Activated CD4-positive, alpha-beta T cell treated with anti-CD3 and anti-CD28 coated beads, Interleukin-2, amount 50 U/mL, for 48 hours (primary cell): ENCODE measurements at regions not wholly inside any gene's neighbourhood (a gene's known extent, or its start where the extent isn't known, plus 50 kb on each side); places are given as distances from the start of the nearest gene placed in this dataset.

ENCODE experiments used
- DNase-seq, 2 experiments: peaks; one replicate each; pipeline ENCODE4 v3.0.0-alpha.2; 2020

- no peak for DNase-seq
These were observed 239.9 kb upstream of the SLC10A2 start for GRCh38 chr13:103306163-103306562.

GRCh38 chr13:103303078-103303651 lies 236.9 kb upstream of the SLC10A2 start:
- DNase-seq = no peak

DNA sequence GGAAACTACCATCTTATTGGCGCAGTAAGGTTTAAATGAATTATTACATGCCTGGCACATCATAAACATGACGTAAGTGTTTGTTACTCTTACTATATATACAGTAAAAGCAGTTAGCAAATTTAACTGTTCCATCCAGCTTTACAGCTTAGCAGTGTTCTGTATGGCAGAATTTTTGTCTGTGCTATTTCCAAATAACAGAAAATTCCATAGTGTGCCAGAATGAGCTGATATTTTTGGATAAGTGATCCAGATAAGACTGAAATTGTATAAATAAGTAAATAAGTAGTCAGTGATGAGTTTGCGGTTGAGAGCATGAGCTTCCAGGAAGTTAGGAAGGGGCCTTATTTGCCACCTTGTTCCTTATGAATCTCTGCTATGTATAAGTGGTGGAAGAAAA lies 236.5 kb upstream of the SLC10A2 start:
- DNase-seq = no peak

- no peak for DNase-seq
These were observed 232.9 kb upstream of the SLC10A2 start for GRCh38 chr13:103299079-103299478.

- DNase-seq = no peak
These were observed 230.9 kb upstream of the SLC10A2 start for GRCh38 chr13:103297083-103297482.

- DNase-seq = no peak
These were observed 225.8 kb upstream of the SLC10A2 start for GRCh38 chr13:103291798-103292572.

GRCh38 chr13:103291226-103291625 lies 225.0 kb upstream of the SLC10A2 start:
- DNase-seq = no peak

- DNase-seq = no peak
These were observed 223.5 kb upstream of the SLC10A2 start for GRCh38 chr13:103289681-103290080.

DNA sequence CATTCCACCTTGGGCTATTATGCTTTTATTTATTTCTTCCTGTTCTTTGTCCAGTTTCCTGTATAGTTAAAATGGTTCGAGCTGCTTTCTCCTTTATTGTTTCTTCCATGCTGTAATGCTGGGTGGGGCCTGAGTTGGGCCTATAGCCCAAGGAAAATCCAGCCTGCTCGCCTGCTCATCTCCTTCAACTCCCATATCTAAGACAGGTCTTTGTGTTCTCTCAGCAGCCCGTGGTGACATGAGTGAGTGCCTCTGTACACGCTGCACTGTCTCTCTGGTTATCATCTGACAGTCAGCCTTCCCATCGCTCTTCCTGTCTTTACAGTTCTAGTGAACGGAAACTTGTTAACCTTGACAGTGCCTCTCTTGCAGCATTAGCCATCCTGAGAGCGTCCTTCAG lies 221.9 kb upstream of the SLC10A2 start:
- DNase-seq = no peak

- DNase-seq = no peak
These were observed 221.4 kb upstream of the SLC10A2 start for GRCh38 chr13:103287659-103288058.

- DNase-seq = no peak
These were observed 218.2 kb upstream of the SLC10A2 start for GRCh38 chr13:103284466-103284865.

GRCh38 chr13:103283451-103283820 lies 217.2 kb upstream of the SLC10A2 start:
- DNase-seq = no peak

GRCh38 chr13:103282571-103283450 lies 216.6 kb upstream of the SLC10A2 start:
- DNase-seq = no peak

DNA sequence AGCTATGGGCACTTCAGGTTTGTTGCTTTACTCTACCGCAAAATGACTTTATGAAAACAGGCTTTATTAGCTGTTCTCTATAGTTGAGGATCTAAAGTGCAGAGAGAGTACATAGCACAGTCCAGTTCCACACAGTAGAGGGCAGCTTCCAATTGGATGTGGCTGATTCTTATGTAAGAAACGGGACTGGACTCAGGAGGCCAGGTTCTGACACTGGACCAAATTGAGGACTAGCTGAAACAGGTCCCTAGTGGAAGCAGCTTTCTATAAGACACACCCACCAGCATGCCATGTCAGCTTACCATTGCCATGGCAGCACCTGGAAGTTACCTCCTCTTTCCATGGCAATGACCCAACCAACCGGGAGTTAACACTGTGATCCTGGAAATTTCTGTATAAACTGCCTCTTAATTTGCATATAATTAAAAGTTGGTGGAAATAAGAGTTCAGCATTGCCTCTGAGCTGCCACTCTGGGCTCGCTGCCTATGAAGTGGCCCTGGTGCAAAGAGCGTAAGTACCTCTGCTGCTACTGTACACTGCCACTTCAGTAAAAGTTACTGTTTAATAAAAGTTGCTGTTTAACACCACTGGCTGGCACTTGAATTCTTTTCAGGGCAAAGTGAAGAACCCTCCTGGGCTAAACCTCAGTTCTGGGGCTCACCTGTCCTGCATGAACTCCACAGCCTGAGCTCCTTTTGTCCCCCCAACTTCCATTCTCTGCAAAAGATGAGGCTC lies 211.9 kb upstream of the SLC10A2 start:
- no peak for DNase-seq

DNA sequence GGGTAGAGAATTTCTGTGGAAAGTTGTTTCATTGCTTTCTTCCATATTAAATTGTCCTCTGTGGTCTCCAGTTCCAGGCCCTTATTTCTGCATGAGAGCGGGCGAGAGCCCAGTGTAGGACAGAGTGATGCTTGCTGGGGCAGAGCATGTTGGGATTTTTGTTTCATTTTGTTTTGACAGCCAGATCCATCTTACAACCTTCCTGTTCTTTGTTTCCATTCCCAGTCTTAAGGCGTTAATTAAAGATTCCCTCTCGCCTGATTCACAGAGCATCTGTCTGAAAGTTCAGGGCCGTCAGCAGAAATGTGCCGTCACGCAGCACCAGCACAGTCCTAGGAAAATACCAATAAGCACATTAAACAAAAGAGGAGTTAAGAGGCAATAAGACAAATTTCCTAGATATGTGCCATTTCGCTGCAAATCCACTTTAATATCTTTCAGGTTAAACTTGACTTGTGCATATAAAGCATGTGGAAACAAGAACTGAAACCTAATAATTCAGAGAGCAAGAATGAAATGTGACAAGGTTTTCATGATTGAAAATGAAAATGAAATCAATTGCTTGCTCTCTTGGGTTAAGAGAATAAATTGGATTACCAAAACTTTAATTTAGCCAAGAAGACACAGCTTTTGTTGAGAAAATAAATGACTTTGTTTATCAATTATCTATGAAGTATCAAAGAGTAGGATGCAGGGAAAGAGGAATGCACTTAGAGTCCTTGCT lies 210.7 kb upstream of the SLC10A2 start:
- no peak for DNase-seq

DNA sequence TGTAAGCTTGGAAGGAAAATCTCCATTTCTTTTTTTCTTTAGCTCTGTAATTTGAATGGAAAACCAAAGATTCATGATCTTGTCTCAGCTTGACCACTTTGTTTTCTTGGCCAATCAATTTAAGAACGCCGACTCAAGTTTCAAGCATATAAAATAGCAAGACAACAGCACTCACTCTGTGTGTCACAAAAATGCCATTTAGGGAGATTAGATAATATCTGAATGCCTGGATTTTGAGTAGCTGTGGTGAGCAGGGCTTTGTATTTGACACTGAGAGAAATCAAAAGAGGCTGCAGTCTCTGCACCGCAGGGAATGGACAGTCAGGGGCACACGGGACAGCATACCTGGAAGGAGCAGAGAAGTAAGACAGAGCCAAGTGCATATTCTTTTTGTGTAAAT lies 209.5 kb upstream of the SLC10A2 start:
- DNase-seq = no peak

GRCh38 chr13:103275081-103275480 lies 208.9 kb upstream of the SLC10A2 start:
- DNase-seq = no peak

- DNase-seq = no peak
These were observed 207.6 kb upstream of the SLC10A2 start for GRCh38 chr13:103273825-103274224.

DNA sequence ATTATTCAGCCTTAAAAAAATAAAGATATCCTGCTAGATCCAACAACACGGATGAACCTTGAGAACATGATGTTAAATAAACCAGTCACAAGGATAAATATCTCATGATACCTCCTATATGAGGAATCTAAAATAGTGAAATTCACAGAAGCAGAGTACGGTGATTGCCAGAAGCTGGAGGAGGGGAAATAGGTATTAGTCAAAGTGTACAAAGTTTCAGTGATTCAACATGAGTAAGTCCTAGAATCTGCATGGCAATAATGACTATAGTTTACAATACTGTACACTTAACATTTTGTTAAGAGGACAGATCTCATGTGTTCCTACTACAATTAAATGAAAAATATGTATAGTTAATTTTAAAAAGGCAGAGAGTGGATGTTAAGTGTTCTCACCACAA lies 206.6 kb upstream of the SLC10A2 start:
- no peak for DNase-seq

DNA sequence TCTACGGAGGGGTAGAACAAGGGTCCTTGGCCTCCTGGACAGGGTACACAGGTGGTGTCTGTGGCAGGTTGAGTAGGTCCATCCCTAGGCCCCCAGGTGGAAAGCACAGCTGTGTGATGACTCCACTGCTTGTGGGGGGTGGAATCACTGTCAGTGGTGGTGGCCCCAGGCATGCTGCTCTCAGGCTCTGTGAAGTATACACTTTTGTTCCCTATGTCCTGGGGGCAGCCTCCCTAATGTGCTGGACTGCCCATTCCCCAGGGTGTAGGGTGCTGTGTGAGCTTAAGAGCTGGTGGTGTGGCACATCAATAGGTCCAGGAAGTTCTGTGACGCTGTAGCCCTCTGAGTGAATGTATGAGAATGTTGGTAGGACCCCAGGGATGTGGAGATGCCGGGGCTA lies 197.2 kb upstream of the SLC10A2 start:
- DNase-seq = no peak

- DNase-seq = no peak
These were observed 189.5 kb upstream of the SLC10A2 start for GRCh38 chr13:103255587-103256301.

- no peak for DNase-seq
These were observed 183.9 kb upstream of the SLC10A2 start for GRCh38 chr13:103250071-103250470.
